Prostate gland (tissue), 2 donors: ENCODE measurements at regions not wholly inside any gene's neighbourhood (a gene's known extent, or its start where the extent isn't known, plus 50 kb on each side); places are given as distances from the start of the nearest gene placed in this dataset.

Experiments used
- POLR2AphosphoS5 ChIP-seq: sonication (generic); formaldehyde crosslinking; IDR thresholded peaks from one replicate; pipeline ENCODE4 v1.6.1; 2017; ENCODE audit warnings: antibody characterized with exemption
- TF ChIP-seq, protein P1 (sequence below), 4 experiments: fragments of 200-600 bp in 2 of 4; fragments of 450-650 bp in 2 of 4; sonication (generic) in 2 of 4; IDR thresholded peaks; 1 replicate in 3 of 4; 2 replicates in 1 of 4; pipeline ENCODE4 v1.5.1; 2016 to 2019; ENCODE audit warnings: antibody characterized with exemption in 4 of 4, mild to moderate bottlenecking in 2 of 4, moderate library complexity in 2 of 4

DNA sequence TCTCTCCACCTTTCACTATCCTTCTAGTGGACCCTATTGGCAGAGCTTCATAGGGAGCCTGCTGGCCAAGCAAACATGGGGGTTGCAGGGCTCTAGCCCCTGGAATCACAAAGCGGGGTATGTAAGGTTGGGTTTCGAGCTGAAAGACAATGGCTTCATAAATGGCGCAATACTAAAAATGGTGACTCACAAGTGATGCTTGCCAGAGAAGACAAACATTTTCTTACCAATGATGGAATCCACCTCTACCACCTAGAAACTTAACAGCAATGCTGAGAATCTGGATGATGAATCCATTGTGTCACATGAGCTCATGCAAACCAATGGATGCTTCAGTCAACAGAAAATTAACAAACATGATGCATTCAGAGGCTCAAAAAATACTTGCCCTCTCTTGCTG, 375.3 kb upstream of the PSMD7 start:
- TF ChIP-seq, protein P1, sequence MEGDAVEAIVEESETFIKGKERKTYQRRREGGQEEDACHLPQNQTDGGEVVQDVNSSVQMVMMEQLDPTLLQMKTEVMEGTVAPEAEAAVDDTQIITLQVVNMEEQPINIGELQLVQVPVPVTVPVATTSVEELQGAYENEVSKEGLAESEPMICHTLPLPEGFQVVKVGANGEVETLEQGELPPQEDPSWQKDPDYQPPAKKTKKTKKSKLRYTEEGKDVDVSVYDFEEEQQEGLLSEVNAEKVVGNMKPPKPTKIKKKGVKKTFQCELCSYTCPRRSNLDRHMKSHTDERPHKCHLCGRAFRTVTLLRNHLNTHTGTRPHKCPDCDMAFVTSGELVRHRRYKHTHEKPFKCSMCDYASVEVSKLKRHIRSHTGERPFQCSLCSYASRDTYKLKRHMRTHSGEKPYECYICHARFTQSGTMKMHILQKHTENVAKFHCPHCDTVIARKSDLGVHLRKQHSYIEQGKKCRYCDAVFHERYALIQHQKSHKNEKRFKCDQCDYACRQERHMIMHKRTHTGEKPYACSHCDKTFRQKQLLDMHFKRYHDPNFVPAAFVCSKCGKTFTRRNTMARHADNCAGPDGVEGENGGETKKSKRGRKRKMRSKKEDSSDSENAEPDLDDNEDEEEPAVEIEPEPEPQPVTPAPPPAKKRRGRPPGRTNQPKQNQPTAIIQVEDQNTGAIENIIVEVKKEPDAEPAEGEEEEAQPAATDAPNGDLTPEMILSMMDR (IDR thresholded peaks at IDR 0.05): no peak
- TF ChIP-seq POLR2AphosphoS5: no peak
